Calu3 (cell line): ENCODE measurements at regions not wholly inside any gene's neighbourhood (a gene's known extent, or its start where the extent isn't known, plus 50 kb on each side); places are given as distances from the start of the nearest gene placed in this dataset.

Source experiments
- BruUV-seq: library from RNA; stranded (reverse); fragments of 400-500 nt; replicated peaks from 2 replicates; lab custom pipeline; 2021; lab: Mats Ljungman, UMichigan
- CTCF ChIA-PET: fragments of 300-600 bp; sonication (Branson Sonifier 250); formaldehyde crosslinking; loops from one replicate; lab custom pipeline; 2022; ENCODE audit warnings: antibody characterized with exemption; lab: Charles Lee
- DNase-seq: peaks from one replicate; pipeline ENCODE4 v3.0.0; 2022
- H3K27ac Mint-ChIP-seq: one replicate; pipeline ENCODE4 v1.8.0; 2022; ENCODE audit warnings: mixed read lengths; ENCODE audit not compliant: unreplicated experiment
- H3K27me3 Mint-ChIP-seq: one replicate; pipeline ENCODE4 v1.8.0; 2022; ENCODE audit warnings: mixed read lengths; ENCODE audit not compliant: unreplicated experiment
- H3K36me3 Mint-ChIP-seq: one replicate; pipeline ENCODE4 v1.8.0; 2022; ENCODE audit warnings: mild to moderate bottlenecking, moderate library complexity, mixed read lengths; ENCODE audit not compliant: insufficient read depth, unreplicated experiment
- H3K4me1 Mint-ChIP-seq: one replicate; pipeline ENCODE4 v1.8.0; 2022; ENCODE audit warnings: mild to moderate bottlenecking, low read depth, mixed read lengths; ENCODE audit not compliant: unreplicated experiment
- H3K4me3 Mint-ChIP-seq: one replicate; pipeline ENCODE4 v1.8.0; 2022; ENCODE audit warnings: mild to moderate bottlenecking, low read depth, moderate library complexity, mixed read lengths; ENCODE audit not compliant: unreplicated experiment
- H3K9me3 Mint-ChIP-seq: one replicate; pipeline ENCODE4 v1.8.0; 2022; ENCODE audit warnings: low read depth, mixed read lengths; ENCODE audit not compliant: unreplicated experiment
- intact Hi-C: fragments of 100-400 bp; cut with micrococcal nuclease; formaldehyde crosslinking; loops from one replicate; pipeline ENCODE4 v1.10.0; 2022; ENCODE audit not compliant: unreplicated experiment
- TF ChIP-seq, protein P1 (sequence below): fragments of 200-600 bp; IDR thresholded peaks from one replicate; pipeline ENCODE4 v1.8.0; 2022; ENCODE audit warnings: antibody characterized with exemption; ENCODE audit not compliant: unreplicated experiment

DNA sequence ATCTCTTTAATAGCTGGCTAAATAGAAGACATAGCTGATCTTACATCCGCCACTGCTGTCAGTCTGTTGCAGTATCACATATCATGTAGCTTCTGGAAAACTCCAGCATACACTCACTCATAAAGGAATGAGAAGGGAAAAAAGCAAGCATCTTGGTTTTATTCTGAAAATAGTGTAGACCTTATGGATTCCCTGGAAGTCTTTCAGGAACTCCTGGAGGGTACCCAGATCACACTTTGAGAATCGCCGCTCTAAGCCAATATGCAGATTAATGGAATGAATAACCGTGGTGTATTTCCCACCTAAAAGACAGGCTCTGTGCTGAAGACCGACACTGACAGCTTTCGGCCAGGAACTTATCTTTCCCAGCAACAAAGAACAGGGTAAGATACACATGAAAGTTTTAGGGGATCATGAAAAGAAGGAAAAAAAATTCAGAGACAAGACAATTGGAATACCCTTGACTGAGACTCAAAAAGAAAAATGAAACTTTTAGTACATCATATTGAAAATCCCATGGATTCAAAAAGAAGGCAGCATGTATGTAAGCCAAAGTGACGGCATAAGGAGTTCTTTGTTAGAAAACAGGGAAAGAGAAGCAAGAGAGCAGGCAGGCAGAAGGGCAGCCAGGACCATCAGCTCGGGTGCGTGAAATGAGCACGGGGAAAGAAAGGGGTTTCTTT is 56.4 kb upstream of the SEC11C start:
- peaks cover 64% of the 10 kb centered on the region for H3K27me3 Mint-ChIP-seq
- CTCF ChIA-PET: interaction anchor here (0.6 to 1.3 kb wide), 4 partner anchors 13 to 339 kb away, joined by 3 to 8 read pairs (median 3); no protein-coding TSS in a partner anchor
- DNase-seq: no peak
- intact Hi-C loops: no loop called here
- H3K36me3 Mint-ChIP-seq: no peaks in the 10 kb centered on the region
- BruUV-seq: no TSS peak
- peaks cover 11% of the 10 kb centered on the region for H3K4me1 Mint-ChIP-seq
- H3K9me3 Mint-ChIP-seq: no peaks in the 10 kb centered on the region
- TF ChIP-seq, protein P1, sequence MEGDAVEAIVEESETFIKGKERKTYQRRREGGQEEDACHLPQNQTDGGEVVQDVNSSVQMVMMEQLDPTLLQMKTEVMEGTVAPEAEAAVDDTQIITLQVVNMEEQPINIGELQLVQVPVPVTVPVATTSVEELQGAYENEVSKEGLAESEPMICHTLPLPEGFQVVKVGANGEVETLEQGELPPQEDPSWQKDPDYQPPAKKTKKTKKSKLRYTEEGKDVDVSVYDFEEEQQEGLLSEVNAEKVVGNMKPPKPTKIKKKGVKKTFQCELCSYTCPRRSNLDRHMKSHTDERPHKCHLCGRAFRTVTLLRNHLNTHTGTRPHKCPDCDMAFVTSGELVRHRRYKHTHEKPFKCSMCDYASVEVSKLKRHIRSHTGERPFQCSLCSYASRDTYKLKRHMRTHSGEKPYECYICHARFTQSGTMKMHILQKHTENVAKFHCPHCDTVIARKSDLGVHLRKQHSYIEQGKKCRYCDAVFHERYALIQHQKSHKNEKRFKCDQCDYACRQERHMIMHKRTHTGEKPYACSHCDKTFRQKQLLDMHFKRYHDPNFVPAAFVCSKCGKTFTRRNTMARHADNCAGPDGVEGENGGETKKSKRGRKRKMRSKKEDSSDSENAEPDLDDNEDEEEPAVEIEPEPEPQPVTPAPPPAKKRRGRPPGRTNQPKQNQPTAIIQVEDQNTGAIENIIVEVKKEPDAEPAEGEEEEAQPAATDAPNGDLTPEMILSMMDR: no peak
- no peak overlapping the region for H3K4me3 Mint-ChIP-seq
- H3K27ac Mint-ChIP-seq: no peak overlapping the region

DNA sequence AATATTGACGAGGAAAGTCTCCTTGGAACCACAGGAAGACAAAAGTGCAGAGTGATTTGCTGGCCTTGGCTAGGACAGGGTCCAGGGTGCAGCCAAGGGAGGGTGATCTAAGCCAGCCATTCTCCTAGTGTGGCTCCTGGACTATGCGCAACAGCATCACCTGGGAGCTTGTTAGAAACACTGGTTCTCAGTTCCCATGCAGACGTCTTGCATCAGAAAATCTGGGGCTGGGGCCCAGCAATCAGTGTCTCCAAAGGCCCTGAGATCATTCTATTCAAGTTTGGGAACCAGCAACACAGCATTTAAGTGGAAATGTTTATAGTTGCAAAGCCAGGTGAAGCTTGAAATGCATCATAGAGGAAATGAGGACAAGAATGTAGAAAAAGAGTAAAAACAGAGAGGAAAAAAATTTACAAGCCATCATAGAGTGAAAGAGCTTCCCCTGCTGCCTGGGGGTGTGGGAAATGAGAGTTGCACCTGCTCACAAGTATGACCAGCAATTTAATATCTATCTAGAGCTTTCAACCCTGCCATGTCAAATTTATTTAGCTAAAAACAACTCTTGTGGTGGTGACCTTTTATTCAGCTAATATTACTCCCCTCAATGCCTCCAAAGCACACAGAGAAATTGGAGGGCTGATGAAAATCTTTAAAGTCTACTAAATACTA is 54.4 kb upstream of the SEC11C start:
- CTCF ChIA-PET: interaction anchor here (0.7 to 1.5 kb wide), 2 partner anchors 55 to 86 kb away, joined by 3 to 12 read pairs; no protein-coding TSS in a partner anchor
- TF ChIP-seq, protein P1: no peak
- H3K9me3 Mint-ChIP-seq: no peaks in the 10 kb centered on the region
- no TSS peak for BruUV-seq
- intact Hi-C loops: loop anchor here (2.0 kb wide), 1 partner anchor 318 kb away; no protein-coding TSS in a partner anchor
- no peaks in the 10 kb centered on the region for H3K36me3 Mint-ChIP-seq
- H3K27ac Mint-ChIP-seq: no peak overlapping the region
- H3K27me3 Mint-ChIP-seq: peaks cover 68% of the 10 kb centered on the region
- DNase-seq: no peak
- H3K4me1 Mint-ChIP-seq: peaks cover 11% of the 10 kb centered on the region
- H3K4me3 Mint-ChIP-seq: no peak overlapping the region

DNA sequence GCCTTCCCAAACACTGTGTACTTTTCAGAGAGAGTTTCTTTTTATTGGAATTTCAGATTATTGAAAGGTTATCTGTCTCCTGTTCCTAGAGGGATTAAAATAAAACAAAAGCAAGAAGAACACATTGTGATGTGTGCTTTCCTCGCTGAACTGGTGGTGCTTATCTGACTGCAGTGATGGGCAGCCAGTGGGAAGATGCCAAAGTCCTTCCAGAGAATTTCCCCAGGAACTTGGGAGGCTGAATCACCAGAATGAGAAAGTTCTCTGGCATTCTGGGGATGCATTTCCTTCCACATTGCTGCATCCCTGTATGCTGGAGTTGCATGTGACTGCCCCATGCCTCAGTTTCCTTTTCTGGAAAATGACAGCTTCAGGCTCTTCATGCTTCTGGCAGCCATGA is 53.9 kb upstream of the SEC11C start:
- Mint-ChIP-seq H3K9me3 (no peaks in the 10 kb centered on the region), H3K4me1 (peaks cover 11% of the 10 kb centered on the region), H3K4me3 (no peak overlapping the region), H3K27ac (no peak overlapping the region), H3K27me3 (peaks cover 74% of the 10 kb centered on the region), H3K36me3 (no peaks in the 10 kb centered on the region)
- TF ChIP-seq, protein P1: no peak
- no peak for DNase-seq
- BruUV-seq: no TSS peak
- CTCF ChIA-PET: interaction anchor here (1.0 kb wide), 1 partner anchor 39 kb away, joined by 3 read pairs; no protein-coding TSS in a partner anchor
- intact Hi-C loops: loop anchor here (2.0 kb wide), 1 partner anchor 317 kb away; no protein-coding TSS in a partner anchor

DNA sequence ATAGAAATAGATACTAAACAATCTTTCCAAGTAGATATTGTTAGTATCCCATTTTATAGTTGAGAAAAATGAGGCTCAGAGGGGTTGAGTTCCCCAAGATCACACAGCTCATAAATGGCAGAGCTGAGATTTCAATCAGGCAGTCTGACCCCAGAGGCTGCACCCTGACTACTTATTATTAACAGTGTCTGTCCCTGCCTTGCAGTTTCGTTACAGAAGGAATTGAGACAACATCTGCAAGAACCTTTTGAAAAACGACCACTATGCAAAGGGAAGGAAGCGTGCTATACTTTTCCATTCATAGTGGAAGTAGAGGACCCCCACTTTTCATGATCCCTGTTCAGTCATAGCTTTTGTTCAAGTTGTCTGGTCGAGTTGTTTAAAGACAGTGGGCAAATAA is 53.2 kb upstream of the SEC11C start:
- intact Hi-C loops: no loop called here
- no peaks in the 10 kb centered on the region for H3K9me3 Mint-ChIP-seq
- peaks cover 81% of the 10 kb centered on the region for H3K27me3 Mint-ChIP-seq
- no peak overlapping the region for H3K4me3 Mint-ChIP-seq
- no TSS peak for BruUV-seq
- CTCF ChIA-PET: interaction anchor here (0.6 to 1.0 kb wide), 2 partner anchors 39 to 221 kb away, joined by 3 read pairs; no protein-coding TSS in a partner anchor
- H3K36me3 Mint-ChIP-seq: no peaks in the 10 kb centered on the region
- no peak overlapping the region for H3K27ac Mint-ChIP-seq
- H3K4me1 Mint-ChIP-seq: peaks cover 11% of the 10 kb centered on the region
- DNase-seq: no peak
- TF ChIP-seq, protein P1: no peak
